ENCODE measurements at regions not wholly inside any gene's neighbourhood (a gene's known extent, or its start where the extent isn't known, plus 50 kb on each side); places are given as distances from the start of the nearest gene placed in this dataset.

DNA sequence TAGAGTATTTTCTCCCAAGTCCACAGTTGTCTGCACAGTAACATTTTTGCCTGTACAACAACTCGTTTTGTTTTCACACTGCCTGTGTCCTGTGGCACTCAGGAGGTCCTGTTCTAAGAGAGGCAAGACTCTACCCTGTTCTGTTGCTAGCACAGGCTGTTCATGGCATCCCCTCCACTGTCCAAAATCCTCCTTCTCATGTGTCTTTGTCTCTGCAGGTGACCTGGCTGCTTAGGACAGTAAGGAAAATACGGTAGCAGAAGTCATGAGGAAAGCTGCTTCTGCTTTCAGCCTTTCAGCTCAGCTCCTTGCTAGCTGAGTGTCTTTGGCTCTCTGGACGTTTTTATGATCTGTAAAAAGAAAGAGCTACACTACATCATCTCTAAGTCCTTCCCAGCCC, 205.9 kb downstream of the C1D start:
- no peak for DNase-seq (ENCODE audit: low read depth)

GRCh38 chr2:67857836-67858235, 205.0 kb downstream of the C1D start:
- DNase-seq (ENCODE audit: low read depth) = no peak

- DNase-seq (ENCODE audit: low read depth) = no peak
These were observed 203.9 kb downstream of the C1D start for GRCh38 chr2:67858886-67859285.

DNA sequence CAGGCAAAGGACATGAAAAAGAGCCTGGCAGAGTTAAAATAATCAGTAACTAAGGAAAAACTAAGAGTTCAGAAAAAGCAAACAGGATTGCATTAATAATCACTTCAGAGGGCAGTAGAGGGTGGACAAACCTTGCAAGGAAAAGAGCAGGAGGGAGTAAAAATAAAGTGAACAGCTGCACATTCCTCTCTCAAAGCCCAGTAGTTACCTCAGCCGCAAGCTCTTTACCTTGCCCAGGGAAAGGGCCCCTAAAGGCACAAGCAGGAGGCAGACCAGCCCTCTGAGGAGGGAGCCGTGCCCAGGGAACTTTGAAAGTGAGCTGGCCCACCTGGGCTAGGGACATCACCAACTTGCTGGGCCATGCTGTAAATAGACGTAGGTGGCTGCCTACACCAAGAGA, 196.9 kb downstream of the C1D start:
- peak; percentile 30 for DNase-seq (ENCODE audit: low read depth)

GRCh38 chr2:67867735-67868134, 195.1 kb downstream of the C1D start:
- DNase-seq (ENCODE audit: low read depth) = peak; percentile 60

GRCh38 chr2:67871686-67872412, 191.0 kb downstream of the C1D start:
- peak; percentile 87 for DNase-seq (ENCODE audit: low read depth)

- peak; percentile 11 for DNase-seq (ENCODE audit: low read depth)
These were observed 190.3 kb downstream of the C1D start for GRCh38 chr2:67872481-67872880.

DNA sequence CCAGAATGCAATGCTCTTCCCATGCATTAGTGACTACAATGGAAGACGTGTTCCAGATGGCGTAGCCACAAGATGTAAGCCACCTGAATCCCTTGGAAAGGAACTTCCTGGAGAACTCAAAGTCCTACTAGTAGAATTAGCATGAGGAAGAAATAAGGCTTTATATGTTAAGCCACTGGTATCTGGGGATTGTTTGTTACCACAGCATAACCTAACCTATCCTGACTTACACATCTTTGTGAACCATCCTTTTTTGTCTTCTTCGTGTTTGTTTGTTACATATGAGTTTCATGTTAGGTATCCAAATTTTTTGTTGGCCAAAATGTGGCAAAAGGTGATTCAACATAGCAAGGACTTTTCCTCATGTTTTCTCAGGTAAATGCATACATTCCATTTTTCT, 188.9 kb downstream of the C1D start:
- no peak for DNase-seq (ENCODE audit: low read depth)

DNA sequence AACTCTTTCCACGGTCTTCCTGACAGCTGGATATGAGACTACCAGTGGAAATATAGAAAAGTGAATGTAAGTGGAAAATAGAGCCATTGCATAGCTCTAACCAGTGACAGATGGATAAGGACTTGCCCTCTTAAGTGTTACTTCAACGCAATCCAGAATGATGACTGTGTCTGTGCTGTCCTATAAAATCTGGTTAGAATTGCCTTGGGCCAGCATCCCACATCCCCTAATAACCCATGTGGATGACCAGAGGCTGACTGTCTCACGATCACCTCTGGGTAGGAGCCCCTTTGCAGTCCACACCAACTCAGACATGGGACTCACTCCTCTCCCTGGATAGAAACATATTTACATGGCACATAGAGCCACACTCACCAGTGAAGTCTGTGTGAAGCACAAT, 186.6 kb downstream of the C1D start:
- no peak for DNase-seq (ENCODE audit: low read depth)

- no peak for DNase-seq (ENCODE audit: low read depth)
These were observed 185.5 kb downstream of the C1D start for GRCh38 chr2:67877301-67877700.

DNA sequence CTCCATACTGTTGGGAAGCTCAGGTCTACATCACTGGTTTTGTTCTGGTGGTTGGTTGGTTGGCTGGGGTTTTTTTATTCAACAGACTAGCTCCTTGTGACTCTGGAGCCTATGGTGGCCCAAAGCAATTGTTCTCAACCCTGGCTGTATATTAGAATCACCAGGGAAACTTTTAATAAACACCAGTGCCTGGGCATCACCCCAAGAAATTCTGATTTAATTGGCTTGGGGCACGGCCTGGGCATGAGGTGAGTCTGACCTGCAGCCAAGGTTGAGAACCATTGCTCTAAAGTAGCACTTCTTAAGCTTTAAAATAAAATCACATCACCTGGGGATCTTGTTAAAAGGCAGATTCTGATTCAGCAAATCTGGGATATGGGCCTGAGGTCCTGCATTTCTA, 184.1 kb downstream of the C1D start:
- no peak for DNase-seq (ENCODE audit: low read depth)

DNA sequence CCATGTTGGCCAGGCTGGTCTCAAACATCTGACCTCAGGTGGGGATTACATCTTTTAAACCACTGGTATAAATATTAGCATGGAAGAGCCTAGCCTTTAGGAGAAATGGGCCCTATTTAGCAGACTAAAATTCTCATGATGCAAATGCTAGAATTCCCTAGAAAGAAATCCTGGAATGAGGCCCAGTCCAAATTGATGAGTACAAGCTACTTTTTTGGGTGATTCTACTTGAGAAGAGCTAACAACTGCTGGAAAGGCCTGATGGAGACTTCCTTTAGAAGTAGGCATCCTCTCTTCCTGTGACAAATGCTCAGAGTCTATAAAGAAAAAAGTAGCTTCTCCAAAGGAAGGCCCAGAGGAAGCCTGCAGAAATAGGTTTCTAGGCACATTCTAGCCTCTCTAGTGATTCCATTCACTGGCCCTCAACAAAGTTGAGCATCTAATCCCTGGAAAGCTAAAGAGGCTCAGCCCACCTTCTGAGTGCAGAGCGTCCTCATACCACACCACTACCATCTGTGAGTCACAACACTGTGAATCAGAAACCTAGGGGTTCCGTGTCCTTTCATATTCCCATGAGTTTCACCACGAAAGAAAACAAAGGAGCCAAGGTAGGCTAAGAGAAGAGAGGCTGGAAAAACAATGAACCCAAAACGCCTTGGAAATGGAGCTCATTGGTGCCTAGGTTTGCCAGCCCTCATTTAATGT, 183.1 kb downstream of the C1D start:
- DNase-seq (ENCODE audit: low read depth) = peak; percentile 73

DNA sequence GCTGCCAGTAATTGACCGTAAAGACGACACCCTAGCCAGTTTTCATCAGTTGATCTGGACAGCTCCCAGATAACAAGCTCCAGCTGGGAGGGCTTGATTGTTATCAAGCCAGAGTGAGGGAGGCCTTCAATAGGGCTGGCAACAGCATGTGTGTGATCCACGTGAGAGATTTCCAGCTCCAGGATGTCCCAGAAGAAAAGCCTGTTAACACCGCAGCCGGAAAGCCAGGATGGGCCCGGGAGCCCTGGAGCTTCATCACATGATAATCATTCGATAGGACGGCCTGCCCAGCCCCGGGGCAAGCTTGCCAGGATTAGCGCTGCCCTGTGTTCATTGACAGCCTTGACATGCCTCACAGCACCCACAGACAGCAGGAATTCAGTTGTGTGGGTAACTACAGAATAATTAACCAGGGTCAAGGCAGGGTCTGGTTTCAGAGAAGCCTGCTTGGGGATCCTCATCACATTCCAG, 182.5 kb downstream of the C1D start:
- DNase-seq (ENCODE audit: low read depth) = no peak

DNA sequence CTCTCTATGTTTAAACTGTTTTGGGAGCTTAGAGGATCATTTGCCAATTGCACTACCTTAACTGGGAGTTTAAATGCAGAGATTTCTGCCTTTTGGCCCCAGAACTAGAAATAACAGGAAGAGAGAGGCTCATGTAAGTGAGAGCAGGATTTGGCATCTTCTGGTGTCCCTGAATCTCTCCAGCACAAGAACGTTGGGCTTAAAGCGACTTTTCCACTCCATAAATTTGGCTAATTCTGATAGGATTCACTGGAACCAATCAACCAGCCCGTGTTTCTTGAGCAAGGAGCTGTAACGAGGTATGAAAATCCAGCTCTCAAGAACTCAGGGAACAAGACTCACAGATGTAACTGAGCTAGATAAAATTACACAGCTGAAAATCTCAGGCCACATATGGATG, 181.0 kb downstream of the C1D start:
- no peak for DNase-seq (ENCODE audit: low read depth)

DNA sequence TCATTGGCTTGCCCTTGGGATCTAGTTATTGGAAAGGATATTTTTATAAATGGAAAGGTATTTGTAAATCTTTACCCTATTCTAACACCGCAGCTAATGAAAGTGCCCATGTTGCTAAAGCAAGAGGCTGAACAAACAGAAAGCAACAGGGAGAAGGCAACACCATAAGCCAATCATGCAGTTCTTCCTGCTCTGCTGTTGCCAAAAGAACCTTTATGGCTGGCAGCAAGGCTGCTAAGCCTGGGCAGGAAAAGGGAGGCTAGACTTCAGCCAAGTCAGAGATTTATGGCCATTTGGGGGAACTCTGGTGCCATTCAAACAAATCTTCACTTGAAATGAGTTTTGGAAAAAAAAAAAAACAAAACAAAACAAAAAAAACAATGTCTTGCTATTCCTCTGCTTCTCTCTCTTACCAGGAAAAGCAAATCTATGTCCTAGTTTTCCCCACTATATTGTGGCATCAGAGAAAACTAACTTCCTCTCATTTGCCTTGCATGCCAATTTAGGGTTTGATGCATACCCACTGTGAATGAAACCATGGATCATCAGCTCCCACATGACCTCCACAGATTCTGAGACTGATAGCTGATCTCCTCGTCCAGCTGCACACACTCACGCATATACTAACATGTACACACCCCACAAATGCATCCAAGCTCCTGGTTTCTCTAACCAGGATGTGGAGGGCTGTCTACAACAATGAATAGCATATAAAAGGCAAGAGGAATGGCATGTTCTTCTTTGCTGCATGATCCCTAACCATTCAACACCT, 179.3 kb downstream of the C1D start:
- no peak for DNase-seq (ENCODE audit: low read depth)

- DNase-seq (ENCODE audit: low read depth) = no peak
These were observed 174.3 kb downstream of the C1D start for GRCh38 chr2:67888351-67889005.

DNA sequence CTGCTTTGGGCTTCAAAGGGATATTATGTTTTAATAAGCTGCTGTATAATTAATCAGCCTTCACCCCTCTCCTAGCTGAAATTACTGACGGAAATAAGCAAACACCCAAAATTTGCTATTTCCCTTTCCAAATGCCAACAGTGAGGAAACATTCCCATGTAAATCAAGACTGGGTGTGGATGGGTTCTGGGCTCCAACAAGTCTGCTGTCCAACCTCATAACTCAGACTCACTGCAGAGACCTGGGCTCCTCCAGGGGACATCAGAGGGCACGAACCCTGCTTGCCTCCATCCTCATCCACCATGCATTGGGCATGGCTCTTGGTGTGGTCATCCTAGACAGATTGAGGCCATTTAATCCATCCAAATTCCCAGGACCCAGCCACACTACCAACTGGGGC, 173.7 kb downstream of the C1D start:
- no peak for DNase-seq (ENCODE audit: low read depth)

DNA sequence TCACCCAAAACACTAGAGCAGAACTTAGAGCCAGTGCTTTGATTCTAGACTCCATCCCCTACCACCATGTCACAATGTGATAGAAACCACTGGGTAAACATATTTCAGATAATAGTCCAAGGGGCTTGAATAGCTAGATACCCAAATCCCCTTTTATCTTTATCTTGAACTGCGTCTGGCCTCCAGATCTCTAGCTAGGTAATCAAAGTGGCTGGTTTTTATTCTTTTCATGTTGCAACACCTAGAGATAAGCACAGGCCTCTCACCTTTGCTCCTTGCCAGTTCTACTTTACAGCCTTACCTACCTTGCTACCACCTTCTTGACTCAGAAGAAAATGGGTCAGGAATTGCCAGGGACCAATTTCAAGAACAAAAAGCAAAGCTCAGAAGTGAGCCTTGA, 171.2 kb downstream of the C1D start:
- DNase-seq (ENCODE audit: low read depth) = no peak

- DNase-seq (ENCODE audit: low read depth) = no peak
These were observed 170.4 kb downstream of the C1D start for GRCh38 chr2:67892339-67892846.

- DNase-seq (ENCODE audit: low read depth) = peak; percentile 36
These were observed 167.4 kb downstream of the C1D start for GRCh38 chr2:67895227-67895941.

DNA sequence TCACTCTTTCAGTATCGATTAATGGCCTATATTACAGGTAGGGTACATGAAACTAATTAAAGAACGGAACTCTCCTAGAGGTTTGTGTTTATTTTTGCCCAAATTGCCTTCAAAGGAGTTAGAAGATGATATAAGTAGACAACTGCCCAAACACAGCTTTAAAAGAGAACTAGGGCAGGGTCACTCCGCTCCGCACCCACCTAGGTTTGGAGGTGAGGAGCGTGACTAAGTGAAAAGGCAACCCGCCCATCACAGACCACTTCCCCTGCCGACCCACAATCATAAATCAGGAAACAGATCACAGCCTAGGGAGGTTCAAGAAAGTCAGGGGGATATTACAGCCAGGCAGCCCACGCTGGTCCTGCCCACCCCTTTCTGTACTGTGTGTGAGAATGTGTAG, 166.7 kb downstream of the C1D start:
- no peak for DNase-seq (ENCODE audit: low read depth)

All from LHCN-M2 (cell line).